SK-N-DZ (cell line): ENCODE measurements at regions not wholly inside any gene's neighbourhood (a gene's known extent, or its start where the extent isn't known, plus 50 kb on each side); places are given as distances from the start of the nearest gene placed in this dataset.
"Not testable (repeated sequence)": the region's sequence is repeated elsewhere in the genome, so short reads cannot be mapped to it uniquely, and the experiment has no call there.

ENCODE experiments used
- DNase-seq: peaks from one replicate; pipeline ENCODE4 v3.0.0-alpha.2; 2015; ENCODE audit warnings: low spot score

DNA sequence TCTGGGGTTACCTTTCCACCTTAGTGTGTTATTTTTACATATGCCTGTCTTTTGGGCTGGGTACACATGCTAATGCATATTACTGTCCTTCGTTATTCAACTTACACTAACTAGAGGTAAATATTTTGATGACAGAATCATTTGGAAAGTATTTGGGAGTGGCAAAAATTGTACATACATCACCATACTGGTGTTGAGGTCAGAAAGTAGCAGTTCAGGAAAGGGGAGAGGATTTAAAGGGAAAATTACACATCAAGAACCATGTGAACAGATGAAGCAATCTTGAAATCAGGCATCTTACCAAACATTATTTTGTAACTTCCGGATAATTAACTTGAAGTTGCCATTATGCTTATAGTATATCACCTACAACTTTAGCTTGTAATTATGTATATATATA is 379.7 kb downstream of the RND3 start:
- DNase-seq = no peak

DNA sequence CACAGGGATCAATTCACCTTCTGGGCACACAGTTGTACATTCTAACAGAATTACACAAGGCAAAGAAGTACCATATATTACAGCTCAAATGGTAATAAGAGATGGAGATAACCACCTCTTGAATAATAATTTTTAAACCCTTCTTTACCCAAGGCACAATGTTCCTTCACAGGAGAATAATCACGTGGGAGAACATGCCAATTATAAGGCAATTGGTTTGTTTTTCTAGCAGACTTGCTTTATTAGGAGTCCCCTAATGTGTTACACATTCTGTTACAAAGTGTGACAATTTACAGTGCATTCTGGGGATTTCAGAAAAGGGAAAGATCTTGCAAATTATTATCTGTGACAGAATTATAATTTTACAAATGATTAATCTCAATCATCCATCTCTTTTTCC is 380.3 kb downstream of the RND3 start:
- DNase-seq = no peak

DNA sequence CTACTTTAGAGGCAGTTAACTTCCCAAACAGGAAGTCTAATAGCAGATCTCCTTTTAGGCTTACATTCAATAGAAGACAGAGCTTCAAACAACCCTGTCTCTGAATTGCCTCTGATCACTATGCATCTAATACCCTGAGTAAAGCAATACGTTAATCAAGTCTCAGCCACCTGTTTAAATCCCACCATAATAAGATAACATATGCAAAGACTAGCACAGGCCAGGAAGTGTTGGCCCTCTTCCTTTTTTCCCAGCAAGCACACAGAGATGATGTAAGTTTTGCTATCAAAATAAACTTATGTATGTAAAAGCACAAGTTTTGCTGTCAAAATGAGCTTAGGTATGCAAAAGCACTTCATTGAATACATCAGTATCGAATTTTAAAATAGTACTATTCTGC is 385.5 kb downstream of the RND3 start:
- no peak for DNase-seq

DNA sequence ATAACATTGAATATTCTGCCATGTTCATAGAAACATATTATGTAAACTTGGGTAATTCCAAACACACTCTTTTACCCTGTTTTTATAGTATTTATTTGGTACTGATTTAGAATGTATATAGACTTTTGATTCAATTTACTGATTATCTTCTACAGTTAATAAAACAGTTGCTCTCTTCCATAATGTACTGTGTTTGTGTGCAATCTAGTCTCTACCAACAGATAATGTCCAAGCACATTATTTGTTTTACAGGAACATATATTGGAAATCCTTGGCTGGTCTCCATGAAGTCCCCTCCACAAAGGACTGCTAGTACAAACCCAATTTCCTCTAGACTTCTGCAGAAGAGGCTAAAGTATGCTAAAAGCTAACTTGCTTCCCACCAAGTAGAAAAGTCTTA is 386.6 kb downstream of the RND3 start:
- no peak for DNase-seq

- DNase-seq = no peak
Observed at GRCh38 chr2:150100336-150100735, 387.1 kb downstream of the RND3 start.

- DNase-seq = no peak
Observed at GRCh38 chr2:150099805-150100204, 387.7 kb downstream of the RND3 start.

DNA sequence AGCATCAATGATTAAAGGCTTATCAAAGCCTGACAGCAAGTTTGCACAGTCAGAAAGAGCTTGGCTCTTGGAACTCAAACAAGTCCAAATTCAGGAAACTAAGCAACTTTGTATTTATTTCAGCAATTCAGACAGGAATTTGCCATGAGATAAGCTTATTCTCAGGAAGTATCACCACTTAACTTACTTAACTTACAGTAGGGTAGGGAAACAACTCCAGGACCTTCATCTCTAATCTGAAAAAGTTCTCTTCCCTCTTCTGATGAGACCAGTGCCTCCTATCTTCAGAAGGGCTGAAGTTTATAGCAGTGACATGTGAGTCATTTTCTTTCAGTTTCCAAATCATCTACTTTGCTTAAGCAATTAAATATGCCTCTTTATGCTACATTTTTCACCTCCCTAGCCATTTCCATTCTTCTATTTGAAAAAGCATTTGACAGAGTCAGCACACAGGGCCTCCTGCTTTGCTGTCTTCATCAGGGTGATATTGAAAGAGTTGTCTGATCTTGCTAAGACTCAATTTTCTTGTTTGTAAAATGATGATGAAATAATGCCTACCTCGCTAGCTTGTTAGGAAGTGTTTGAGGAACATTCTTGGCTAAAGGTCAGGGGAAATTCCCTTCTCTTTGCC is 389.5 kb downstream of the RND3 start:
- no peak for DNase-seq

DNA sequence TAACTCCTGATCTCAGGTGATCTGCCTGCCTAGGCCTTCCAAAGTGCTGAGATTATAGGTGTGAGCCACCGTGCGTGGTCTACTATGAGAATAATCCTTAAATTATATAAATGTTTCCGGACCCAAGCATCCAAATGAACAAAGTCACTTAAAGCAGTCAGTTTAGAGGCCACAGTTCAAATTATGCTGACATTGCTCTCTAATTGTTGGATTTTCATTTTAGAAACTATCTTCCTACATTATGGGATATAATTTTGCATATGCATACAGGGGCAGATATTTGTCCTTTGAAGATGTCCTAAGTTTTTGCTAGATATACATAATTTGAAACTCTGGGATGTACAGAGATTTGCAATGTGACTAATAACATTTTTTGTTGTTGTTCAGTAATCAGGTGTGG is 390.1 kb downstream of the RND3 start:
- DNase-seq = no peak

DNA sequence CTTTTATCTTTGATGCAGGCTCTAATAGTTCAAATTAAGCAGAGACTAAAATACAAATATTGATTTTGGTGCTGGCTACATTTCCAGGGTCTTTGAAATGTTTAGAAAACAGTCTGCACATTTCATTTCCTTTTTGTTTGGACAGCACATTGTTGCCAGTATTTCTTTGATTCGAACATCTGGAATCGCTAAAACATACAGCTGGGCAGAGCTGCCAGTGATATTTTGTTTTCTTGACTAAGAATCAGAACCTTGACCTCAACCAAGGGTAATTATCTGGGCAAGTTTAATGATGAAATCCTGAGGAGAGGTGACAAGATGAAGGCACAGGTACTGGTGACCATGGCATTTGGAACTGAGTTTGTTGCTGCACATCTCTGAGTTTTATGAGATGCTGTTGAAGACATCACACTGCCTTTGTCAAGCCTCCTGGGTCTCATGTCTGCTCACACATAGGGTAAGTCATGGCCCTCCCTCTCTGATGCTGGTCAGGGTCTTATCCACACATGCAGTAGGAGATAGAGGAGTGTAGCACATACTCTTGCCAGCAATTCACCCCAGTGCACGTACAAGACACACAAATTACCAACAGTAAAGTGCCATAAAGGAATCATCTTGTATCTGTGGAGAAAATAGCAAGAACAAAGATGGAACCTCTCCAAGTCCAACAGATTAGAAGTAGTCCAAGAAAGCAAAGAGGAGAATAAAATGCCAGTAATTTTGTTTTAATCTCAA is 391.9 kb downstream of the RND3 start:
- no peak for DNase-seq

DNA sequence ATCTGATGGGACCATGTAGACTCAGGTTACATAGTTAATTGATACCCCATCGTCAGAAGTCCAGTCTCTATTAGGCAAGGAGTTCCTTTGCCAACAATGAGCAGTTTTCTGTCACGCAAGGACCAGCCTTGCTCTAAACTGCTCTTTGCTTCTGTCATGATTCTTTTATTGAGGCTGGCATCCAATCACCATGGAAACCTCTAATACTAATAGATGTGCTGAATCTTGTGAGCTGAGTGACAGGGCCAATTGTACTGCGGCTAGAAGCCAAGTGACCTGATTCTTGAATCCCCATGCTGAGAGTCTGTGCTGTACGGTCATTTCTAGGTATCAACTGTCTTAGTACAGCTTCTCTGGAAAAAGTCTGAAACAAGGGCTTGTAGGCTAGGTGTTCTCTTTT is 395.6 kb downstream of the RND3 start:
- no peak for DNase-seq

- DNase-seq = no peak
Observed at GRCh38 chr2:150090031-150090430, 397.4 kb downstream of the RND3 start.

GRCh38 chr2:150088538-150088937 is 398.9 kb downstream of the RND3 start:
- DNase-seq = no peak

DNA sequence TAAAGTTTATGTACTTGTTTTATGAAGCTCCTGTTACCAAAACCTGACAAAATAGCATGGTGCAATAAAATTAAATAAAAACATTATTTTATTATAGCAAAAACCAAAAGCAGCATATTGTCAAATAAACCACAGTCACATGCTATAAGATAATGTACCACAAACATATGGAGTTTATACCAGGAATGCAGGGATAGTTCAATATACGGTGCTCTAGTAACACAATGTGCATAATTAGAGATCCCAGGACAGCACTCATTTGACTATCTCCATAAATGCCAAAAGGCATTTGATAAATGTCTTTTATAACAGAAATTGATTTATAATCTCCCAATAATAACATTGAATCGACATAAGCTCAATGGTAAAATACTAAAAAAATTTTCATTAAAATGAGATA is 402.0 kb downstream of the RND3 start:
- no peak for DNase-seq

DNA sequence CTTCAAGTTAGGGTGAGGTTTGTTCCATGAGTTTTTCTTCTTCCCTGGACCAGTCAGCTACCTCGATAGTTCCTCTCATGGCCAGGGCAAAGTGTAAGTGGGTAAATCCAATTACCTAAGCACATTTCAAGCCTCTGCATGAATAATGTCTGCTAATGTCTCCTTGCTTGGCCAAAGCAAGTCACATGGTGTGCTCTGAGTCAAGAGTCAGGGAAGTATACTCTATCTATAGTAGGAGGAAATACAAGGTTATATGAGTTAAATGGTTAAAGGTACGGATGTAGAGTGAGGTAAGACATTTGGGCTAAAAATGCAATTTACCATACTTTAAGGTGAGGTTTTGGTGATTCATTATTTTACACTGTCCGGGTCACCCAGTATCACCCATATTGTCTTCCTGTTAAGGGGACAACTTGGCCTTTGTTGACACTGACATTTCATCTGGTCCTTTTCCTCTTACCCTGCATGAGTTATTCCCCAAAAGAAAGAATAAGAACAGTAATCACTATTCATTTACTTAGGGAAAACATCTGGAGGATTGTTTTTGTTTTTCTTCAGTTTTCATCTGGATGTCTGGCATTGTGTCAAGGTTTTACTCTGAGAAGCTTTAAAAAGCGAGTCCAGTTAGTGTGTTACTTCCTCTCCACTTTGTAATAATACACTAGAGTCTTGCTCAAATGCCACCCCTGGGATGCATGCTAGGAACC is 405.5 kb downstream of the RND3 start:
- DNase-seq = no peak

DNA sequence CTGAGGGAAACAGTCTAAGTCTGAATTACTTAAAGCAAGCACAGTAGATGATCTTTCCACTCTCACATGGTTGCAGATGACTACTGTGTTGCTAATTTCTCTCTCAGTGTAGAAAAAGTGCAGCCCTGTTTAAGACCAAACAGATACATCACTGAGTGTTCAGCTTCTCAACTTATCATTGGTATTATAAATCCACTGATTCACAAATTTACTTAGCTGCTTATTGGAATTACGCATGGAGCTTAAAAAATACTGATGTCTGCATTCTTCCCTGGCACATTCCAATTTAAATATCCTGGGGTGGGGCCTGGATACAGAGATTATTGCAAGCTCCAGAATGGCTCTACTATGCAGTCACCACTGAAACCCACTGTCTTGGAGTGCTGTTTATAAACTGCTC is 411.2 kb downstream of the RND3 start:
- DNase-seq = no peak

DNA sequence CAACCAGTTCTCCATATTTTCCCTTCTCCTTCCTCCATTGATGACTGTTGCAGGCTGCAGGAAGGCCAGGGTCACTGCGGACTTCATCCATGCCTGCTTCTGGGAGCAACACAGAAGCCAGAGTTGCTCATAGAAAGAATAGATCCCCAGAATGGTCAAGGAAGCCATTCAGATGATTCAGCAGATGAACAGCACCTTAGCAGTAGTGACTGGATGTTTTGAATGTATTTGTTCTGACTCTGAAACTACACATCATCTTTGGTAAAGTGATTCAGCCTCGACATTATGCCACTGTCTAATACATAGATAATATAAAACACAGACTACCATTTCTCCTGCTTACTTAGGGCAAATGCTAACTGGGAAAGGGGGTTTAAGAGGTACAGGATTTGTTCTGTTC is 411.6 kb downstream of the RND3 start:
- DNase-seq = no peak

- DNase-seq = no peak
Observed at GRCh38 chr2:150066490-150066889, 421.0 kb downstream of the RND3 start.

DNA sequence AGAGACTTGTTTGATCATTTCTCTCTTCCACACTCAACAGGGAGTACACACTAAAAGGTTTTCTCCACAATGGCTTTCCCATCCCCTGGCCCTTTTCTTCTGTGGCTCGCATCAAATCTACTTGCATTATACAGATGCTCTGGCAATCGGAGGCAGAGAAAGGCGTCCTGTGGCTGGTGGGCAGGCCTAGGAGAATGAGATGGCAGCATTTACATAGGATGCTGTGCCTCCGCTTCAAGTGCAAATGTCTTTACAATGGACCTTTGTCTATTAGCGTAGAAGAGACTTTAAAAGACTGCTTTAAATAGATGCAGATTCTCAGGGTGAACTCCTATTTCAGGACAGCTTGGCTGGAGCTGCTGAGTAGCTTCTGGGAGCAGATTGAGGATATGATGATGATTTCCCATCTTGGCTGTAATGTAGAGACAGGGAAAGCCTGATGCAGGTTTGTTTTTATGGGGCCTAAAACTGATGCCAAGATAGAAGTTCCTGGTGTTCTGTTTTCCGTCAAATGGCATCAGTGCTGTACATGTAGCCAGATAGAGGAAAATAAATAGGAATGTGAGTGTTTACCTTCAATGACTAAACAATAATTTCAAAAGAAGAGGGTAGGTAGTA is 423.4 kb downstream of the RND3 start:
- peak; percentile 64 for DNase-seq

DNA sequence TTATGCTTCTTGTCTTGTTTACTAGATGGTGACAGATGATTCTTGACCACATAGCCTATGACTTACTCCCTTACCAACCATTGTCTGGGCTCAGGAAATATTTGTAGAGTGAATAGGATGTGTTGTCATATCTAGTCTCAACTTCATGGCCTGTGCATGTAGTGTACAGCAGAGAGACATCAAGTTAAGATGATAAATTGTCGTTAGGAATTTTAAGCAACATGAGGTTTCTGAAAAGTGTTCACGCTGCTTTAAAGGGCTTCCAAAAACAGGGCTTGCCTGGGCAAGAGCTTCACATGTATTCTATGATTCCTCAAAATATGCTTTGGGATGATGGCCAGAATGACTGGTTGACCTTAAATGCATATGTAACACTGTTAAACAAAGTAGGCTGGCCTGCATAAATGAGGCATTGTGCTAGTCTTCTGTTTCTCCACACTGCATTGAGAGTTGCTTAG is 424.0 kb downstream of the RND3 start:
- no peak for DNase-seq

GRCh38 chr2:150062416-150062815 is 425.1 kb downstream of the RND3 start:
- no peak for DNase-seq

GRCh38 chr2:150060341-150060740 is 427.1 kb downstream of the RND3 start:
- no peak for DNase-seq

- not testable (repeated sequence) for DNase-seq
Observed at GRCh38 chr2:150059676-150060075, 427.8 kb downstream of the RND3 start.
